NOMO-1 (cell line): ENCODE measurements at regions not wholly inside any gene's neighbourhood (a gene's known extent, or its start where the extent isn't known, plus 50 kb on each side); places are given as distances from the start of the nearest gene placed in this dataset.
"Not testable (repeated sequence)": the region's sequence is repeated elsewhere in the genome, so short reads cannot be mapped to it uniquely, and the experiment has no call there.

Source experiments
- DNase-seq, 2 experiments: peaks; one replicate each; lab custom pipeline; 2025; ENCODE audit not compliant: unreplicated experiment in 2 of 2; lab: John Stamatoyannopoulos, UW

GRCh38 chr4:9505341-9505740, 61.1 kb downstream of the DEFB131A start:
- DNase-seq: not testable (repeated sequence)

- not testable (repeated sequence) for DNase-seq
Measured at GRCh38 chr4:9506672-9507071, 62.5 kb downstream of the DEFB131A start.

DNA sequence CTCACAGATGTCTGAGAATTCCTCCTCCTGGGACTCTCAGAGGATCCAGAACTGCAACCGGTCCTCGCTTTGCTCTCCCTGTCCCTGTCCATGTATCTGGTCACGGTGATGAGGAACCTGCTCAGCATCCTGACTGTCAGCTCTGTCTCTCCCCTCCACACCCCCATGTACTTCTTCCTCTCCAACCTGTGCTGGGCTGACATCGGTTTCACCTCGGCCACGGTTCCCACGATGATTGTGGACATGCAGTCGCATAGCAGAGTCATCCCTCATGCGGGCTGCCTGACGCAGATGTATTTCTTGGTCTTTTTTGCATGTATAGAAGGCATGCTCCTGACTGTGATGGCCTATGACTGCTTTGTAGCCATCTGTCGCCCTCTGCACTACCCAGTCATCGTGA, 68.7 kb downstream of the DEFB131A start:
- DNase-seq: not testable (repeated sequence)

- DNase-seq: not testable (repeated sequence)
Measured at GRCh38 chr4:9519631-9520030, 75.4 kb downstream of the DEFB131A start.

DNA sequence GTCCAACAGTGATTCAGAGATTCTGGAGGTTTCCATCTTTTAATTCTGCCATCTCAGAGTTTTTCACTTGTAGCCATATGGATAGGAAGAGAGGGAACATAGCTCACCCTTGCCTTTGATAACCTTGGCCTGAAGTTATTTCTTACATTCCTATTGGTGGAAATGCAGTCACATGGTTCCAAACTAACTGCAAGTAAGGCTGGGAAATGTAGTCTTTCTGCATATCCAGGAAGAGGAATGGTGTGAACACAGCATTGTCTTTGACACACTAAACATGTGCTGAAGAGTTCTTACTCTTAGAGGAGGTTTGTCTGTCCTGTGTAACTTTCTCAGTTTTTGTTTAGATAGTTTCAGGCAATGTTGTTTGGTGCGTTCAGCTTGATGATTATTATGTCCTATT, 78.7 kb downstream of the DEFB131A start:
- DNase-seq: not testable (repeated sequence)

GRCh38 chr4:9524406-9524805, 80.2 kb downstream of the DEFB131A start:
- DNase-seq: not testable (repeated sequence)

DNA sequence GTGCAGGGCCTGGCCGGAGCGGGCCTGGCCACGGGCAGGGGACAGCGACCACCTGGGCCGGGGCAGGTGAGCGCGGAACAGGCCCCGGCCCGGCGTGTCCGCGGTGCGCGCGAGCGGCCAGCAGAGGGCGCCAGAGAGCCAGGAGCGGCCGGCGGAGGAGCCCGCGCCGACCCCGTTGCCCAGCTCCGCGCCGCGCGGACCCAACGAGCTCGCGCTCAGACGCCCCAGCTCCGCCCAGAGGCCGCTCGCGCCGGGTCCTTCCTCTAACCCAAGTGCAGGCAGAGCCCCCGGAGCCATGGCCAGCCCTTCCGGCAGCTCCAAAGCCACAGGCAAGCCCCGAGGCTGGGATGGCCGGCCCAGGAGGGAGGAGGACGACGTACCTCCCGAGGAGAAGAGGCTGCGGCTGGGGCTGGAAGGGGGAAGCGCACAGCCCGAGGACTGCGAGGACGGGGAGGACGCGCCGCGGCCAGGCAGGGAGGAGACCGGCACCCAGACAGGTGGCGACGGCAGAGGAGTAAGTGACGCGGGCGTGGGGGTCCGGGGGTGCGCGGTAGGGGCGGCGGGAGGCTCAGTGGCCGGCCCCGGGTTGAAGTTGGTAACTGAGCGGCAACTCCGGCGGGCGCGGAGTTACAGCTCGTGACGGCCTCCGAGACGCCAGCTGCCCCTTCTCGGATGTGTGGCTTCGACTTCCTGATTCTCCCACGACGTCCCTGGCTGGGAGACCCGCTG, 88.1 kb downstream of the DEFB131A start:
- DNase-seq: peak; percentile 49 to 81

GRCh38 chr4:9532863-9533192, 88.6 kb downstream of the DEFB131A start:
- DNase-seq: not testable (repeated sequence)

- not testable (repeated sequence) for DNase-seq
Measured at GRCh38 chr4:9537101-9537500, 92.9 kb downstream of the DEFB131A start.

DNA sequence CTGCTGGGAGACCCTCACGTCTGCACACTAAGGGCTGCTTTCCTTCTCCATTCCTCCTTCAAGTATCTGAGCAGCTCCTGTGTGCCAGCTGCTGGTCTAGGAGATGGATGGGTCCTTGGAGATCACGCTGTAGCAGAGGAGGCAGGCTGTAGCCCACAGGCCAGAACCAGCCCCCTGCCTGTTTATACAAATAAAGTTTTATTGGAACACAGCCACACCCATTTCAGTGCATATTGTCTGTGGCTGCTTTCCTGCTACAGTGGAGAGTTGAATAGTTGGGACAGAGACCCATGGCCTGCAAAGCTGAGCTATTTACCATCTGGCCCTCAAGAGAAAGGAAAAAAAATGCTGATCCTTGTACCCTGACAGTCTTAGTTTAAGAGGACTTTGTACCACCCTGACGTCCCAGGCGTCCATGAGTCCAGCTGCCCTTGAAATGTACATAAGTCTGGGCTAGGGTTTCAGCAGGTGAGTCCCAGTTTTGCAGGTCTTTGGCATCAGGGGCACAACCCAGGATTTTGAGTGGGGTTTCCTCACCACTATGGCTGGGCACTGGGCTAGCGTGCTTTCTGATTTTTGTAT, 95.8 kb downstream of the DEFB131A start:
- DNase-seq: not testable (repeated sequence)

DNA sequence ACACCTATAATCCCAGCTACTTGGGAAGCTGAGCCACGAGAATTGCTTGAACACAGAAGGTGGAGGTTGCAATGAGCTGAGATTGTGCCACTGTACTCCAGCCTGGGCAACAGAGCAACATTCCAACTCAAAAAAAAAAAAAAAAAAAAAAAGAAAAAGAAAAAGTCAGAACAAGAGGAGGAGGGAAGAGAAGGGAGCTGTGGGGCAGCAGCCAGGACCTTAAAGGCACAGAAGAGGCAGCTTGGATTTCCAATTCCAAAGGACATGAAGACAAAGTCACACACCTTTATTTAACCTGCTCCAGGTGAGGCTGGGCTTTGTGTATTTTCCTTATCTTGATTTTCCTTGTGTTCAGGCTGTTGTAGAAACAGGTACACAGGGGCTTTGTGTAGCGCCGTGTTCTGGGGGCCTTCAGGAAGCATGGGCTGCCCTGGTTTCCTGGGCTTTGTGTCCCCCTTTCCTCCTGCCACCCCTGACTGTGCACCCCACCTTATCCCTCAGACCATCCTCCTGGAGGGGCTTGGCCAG, 97.2 kb downstream of the DEFB131A start:
- DNase-seq: not testable (repeated sequence)

DNA sequence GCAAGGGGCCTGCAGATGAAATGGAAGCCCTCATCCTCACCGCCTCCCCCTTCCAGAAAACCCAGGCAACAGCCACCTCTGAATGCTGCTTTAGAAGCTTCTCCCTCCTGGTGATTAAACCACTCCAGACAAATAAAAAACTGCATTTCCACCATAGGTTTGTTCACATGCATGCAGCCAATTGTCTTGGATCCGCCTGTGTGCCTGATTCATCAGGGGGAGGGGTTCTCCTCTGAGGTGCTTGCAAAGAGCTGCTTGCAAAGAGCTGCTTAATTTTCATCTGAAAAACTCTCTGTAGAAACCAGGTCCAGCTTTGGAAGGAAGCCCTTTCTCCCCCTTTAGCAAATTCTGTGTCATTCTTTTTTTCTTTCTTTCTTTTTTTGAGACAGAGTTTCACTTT, 100.6 kb downstream of the DEFB131A start:
- not testable (repeated sequence) for DNase-seq

- not testable (repeated sequence) for DNase-seq
Measured at GRCh38 chr4:9547470-9547869, 103.3 kb downstream of the DEFB131A start.

- not testable (repeated sequence) for DNase-seq
Measured at GRCh38 chr4:9556076-9556475, 111.9 kb downstream of the DEFB131A start.

DNA sequence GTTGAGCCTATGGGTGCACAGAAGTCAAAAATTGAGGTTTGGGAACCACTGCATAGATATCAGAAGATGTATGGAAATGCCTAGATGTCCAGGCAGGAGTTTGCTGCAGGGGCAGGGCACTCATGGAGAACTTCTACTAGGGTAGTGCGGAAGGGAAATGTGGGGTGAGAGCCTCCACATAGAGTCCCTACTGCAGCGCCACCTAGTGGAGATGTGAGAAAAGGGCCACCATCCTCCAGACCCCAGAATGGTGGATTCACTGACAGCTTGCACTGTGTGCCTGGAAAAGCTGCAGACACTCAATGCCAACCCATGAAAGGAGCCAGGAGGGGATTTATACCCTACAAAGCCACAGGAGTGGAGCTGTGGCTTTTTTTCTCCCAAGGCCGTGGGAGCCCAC, 133.7 kb downstream of the DEFB131A start:
- DNase-seq: not testable (repeated sequence)

DNA sequence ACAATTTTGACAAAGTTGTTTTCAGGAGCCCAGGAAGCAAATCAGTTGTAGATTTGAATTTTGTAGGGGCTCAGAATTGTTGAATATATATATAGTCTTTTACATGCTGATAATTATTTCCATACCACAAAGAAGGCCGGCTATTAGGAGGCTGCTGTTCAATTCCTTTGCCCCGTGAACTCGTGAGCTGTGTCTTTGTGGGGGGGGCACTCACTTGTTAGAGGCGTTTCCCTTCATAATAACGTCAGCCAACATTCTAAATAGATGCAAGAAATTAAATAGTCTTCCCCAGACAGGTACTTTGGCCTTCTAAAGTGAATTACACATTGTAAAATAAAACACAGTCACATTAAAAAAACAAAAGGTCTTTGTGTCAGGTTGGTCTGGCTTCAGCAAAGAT, 138.7 kb downstream of the DEFB131A start:
- not testable (repeated sequence) for DNase-seq

DNA sequence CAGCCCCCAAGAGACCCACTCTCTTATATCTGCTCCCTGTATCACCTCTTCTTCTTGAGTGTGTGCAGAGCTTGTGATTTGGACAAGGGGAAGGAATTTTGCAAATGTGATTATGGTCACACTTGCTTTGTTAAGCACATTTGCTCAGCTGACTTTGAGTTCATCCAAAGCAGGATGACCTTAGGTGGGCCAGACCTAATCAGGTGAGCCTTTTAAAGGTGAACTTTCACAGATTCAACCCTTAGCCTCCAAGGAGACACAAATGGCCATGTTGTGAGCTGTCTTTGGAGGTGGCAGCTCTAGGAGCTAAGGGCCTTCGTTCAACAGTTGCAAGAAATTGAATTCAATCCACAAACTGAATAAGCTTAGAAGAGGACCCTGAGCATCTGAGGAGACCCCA, 147.8 kb downstream of the DEFB131A start:
- no peak for DNase-seq

GRCh38 chr4:9594948-9595347, 150.7 kb downstream of the DEFB131A start:
- DNase-seq: no peak

DNA sequence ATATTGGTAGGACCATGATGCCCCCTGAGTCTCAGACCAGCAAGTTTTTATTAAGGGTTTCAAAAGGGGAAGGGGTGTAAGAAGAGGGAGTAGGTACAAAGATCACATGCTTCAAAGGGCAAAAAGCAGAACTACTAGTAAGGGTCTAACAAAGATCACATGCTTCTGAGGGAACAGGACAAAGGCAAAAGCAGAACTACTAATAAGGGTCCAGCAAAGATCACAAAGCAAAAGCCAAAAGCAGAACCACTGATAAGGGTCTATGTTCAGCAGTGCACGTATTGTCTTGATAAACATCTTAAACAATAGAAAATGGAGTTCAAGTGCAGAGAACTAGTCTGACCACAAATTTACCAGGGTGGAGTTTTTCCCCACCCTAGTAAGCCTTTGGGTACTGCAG, 151.3 kb downstream of the DEFB131A start:
- peak; percentile 60 to 72 for DNase-seq

DNA sequence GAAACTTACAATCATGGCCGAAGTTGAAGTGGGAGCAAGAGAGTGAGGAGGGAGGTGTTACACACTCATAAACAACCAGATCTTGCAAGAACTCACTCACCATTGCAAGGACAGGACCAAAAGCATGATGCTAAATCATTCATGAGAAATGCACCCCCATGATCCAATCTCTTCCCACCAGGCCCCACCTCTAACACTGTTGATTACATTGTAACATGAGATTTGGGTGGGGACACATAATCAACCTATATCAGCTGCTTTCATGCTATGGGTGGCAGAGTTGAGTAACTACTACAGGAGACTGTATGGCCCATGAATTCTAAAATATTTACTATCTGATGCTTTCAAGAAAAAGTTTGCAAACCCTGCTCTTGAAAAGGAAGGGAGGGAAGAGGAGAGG, 155.1 kb downstream of the DEFB131A start:
- DNase-seq: no peak

DNA sequence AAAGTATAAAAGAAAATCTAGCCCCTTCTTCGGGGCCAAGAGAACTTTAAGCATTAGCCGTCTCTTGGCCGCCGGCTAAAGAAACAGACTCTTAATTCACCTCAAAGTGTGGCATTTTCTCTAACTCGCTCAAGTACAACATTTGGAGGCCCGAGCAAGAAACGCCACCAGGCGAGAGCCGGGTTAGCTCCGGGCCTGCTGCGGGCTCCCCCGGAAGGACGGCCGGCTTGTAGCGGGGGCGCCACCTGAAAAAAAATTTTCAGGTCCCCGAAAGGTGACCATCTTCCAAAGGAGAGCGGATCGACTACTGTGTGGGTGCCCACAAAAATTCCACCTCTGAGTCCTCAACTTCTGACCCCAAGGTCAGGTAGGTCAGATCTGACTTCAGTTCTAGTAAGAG, 156.0 kb downstream of the DEFB131A start:
- no peak for DNase-seq

GRCh38 chr4:9602389-9602914, 158.2 kb downstream of the DEFB131A start:
- no peak for DNase-seq
